Esophagus muscularis mucosa (tissue), 3 donors: ENCODE measurements at regions not wholly inside any gene's neighbourhood (a gene's known extent, or its start where the extent isn't known, plus 50 kb on each side); places are given as distances from the start of the nearest gene placed in this dataset.

ENCODE experiments used
- CTCF ChIP-seq, 3 experiments: fragments of 200-600 bp in 2 of 3; fragments of 450-650 bp in 1 of 3; sonication (generic) in 2 of 3; IDR thresholded peaks; one replicate each; pipeline ENCODE4 v1.5.1; 2017 to 2019; ENCODE audit warnings: antibody characterized with exemption in 3 of 3, mild to moderate bottlenecking in 2 of 3, moderate library complexity in 1 of 3
- EP300 ChIP-seq: sonication (generic); formaldehyde crosslinking; IDR thresholded peaks from one replicate; pipeline ENCODE4 v1.6.1; 2017; ENCODE audit warnings: antibody characterized with exemption

GRCh38 chr4:149983931-149984330 is 94.3 kb upstream of the DCLK2 start:
- TF ChIP-seq CTCF (IDR thresholded peaks at IDR 0.05) (no peak), EP300 (no peak)
